Mesodermal cell (in vitro differentiated cells): ENCODE measurements at regions not wholly inside any gene's neighbourhood (a gene's known extent, or its start where the extent isn't known, plus 50 kb on each side); places are given as distances from the start of the nearest gene placed in this dataset.

Source experiments
- H3K27ac ChIP-seq: 2 replicates; pipeline ENCODE4 v1.7.0; 2013; ENCODE audit warnings: mild to moderate bottlenecking, low read depth, low read length, moderate library complexity; ENCODE audit not compliant: severe bottlenecking
- H3K36me3 ChIP-seq: 2 replicates; pipeline ENCODE4 v1.7.1; 2013; ENCODE audit warnings: mild to moderate bottlenecking, low read length, moderate library complexity; ENCODE audit not compliant: control insufficient read depth, insufficient read depth
- H3K4me1 ChIP-seq: one replicate; pipeline ENCODE4 v1.7.1; 2013; ENCODE audit warnings: mild to moderate bottlenecking, low read length; ENCODE audit not compliant: insufficient read depth, control insufficient read depth, poor library complexity, severe bottlenecking
- H3K4me3 ChIP-seq: 2 replicates; pipeline ENCODE4 v1.7.0; 2013; ENCODE audit warnings: low read length, control low read depth, mild to moderate bottlenecking; ENCODE audit not compliant: insufficient read depth, poor library complexity, severe bottlenecking; ENCODE audit errors: extremely low read depth
- H3K9me3 ChIP-seq: 2 replicates; pipeline ENCODE4 v1.7.1; 2013; ENCODE audit warnings: mild to moderate bottlenecking, low read length, moderate library complexity; ENCODE audit not compliant: control insufficient read depth
- WGBS, 2 experiments: methylation state at CpG; one replicate each; pipeline ENCODE4 v1.1.5; 2013; ENCODE audit warnings: missing lambda C conversion rate in 2 of 2; ENCODE audit not compliant: insufficient coverage in 2 of 2; 5-methylcytosine and 5-hydroxymethylcytosine counted together

DNA sequence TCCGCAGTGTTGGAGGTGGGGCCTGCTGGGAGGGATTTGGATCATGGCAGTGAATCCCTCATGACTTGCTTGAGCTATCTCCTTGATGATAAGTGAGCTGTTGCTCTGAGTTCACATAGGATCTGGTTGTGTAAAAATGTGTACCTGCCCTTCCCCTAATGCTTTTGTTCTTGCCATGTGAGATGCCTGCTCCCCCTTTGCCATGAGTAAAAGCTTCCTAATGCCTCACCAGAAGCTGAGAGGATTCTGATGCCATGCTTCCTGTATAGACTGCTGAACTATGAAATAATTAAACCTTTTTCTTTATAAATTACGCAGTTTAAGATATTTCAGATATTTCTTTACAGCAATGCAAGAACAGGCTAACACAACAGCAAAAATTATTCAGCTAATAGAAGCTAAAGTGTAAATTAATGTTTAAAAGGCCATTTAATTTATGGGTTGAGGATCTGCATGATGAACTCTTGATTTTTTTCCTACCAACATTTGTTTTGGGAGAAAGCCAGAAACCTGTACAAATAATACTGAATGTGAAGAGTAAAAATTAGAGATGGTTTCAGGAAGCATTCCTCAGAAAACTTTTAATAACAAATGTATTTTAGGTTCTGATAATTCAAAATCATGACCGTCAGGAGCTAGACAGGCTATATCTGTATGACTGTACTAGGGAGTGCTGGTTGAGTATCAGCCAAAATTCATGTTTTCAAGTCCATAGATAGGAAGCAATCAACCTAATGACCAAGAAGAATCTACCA, 177.5 kb upstream of the GRIA4 start:
- no peaks in the 10 kb centered on the region for H3K9me3 ChIP-seq
- no peaks in the 10 kb centered on the region for H3K4me1 ChIP-seq
- H3K36me3 ChIP-seq = no peaks in the 10 kb centered on the region
- no peak overlapping the region for H3K4me3 ChIP-seq
- H3K27ac ChIP-seq = no peak overlapping the region
- WGBS, 2 experiments = no CpG with 5 or more reads among the region's 3 CpGs

DNA sequence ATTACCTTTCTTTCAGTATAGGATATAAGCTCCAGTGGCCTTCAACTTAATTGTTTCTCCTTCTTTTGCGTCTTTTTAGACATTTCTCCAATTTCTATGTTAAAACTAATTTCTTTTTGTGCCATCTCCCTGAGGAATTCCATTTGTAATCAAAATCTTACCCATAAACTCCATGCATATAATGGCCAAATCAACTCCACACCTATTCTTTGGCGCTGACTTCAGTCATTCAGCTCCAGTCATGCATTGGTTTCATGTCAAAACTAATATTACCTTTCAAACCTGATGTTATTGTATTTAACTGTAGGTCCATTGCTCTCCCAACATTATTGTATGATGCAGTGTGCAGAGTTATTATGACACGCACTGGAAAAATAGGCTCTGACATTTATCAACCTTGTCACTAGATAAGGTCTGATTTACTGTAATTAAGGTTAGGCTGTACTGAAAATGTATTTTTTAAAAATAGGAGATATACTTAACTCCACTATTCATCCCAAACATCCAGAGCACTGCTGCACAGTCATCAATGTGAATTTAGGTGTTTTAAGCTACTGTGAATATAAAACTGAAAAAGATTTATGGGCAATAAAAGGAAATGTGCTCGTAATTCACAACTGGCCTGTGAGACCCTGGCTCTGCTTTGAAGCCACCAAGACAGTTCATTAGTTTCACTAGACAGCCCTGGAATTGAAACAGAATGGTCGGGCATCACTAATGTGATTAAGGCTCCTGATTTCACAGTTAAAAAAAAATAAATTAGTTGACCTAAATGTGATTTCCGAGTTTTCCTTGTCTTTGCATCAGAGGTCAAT, 180.6 kb upstream of the GRIA4 start:
- WGBS, 2 experiments = 76 to 87% methylated on average over 3 of the region's 6 CpGs
- H3K4me3 ChIP-seq = no peak overlapping the region
- H3K36me3 ChIP-seq = no peaks in the 10 kb centered on the region
- H3K4me1 ChIP-seq = no peaks in the 10 kb centered on the region
- no peaks in the 10 kb centered on the region for H3K9me3 ChIP-seq
- H3K27ac ChIP-seq = no peak overlapping the region

DNA sequence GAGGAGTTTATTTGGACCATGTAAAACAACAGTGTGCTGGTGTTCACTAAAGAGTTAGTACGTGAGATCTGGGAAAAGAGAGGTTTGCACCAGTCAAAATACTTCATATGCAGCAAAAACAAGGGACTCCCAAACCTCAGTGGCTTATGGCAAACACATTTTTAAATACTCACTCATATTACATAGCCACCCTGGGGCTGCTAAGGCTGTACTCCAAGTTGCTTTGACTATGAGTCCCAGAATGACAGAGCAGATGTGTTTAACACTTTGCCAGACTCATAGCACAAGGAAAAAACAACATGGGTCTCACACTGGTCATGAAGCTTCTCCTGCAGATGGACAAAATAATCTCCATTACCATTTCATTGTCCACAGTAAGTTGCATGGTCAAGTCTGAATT, 202.8 kb upstream of the GRIA4 start:
- H3K4me1 ChIP-seq = no peaks in the 10 kb centered on the region
- H3K27ac ChIP-seq = no peak overlapping the region
- WGBS, 2 experiments = 71% methylated on average over 1 of the region's 1 CpG; no CpG with 5 or more reads in 1 of the 2 experiments
- H3K36me3 ChIP-seq = no peaks in the 10 kb centered on the region
- no peak overlapping the region for H3K4me3 ChIP-seq
- H3K9me3 ChIP-seq = no peaks in the 10 kb centered on the region

DNA sequence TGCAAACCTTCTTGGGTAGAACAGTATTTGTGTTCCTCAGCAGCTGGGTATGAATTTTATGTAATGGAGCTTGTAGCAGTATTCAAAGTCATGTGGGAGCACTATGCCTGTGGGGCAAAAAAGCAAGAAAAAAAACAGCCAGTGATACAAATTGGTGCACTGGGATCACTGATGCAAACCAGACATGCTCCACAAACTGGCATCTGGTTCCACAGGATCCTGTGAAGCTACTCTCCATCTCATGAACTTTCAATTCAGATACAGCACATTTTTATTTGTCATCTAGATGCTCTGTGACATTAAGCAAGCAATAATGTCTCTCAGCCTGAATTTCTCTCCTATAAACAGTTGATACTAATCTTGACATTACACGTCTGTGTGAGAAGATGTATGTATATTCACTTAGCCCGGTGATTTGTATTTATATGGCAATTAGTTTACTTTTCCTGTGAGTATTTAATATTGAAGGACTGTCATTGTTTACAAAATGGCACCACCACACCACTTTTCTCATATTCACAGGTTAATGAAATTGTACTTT, 208.5 kb upstream of the GRIA4 start:
- Histone ChIP-seq H3K27ac (no peak overlapping the region), H3K4me3 (no peak overlapping the region), H3K36me3 (no peaks in the 10 kb centered on the region), H3K9me3 (no peaks in the 10 kb centered on the region), H3K4me1 (no peaks in the 10 kb centered on the region)
- no CpG with 5 or more reads among the region's 2 CpGs for WGBS, 2 experiments

DNA sequence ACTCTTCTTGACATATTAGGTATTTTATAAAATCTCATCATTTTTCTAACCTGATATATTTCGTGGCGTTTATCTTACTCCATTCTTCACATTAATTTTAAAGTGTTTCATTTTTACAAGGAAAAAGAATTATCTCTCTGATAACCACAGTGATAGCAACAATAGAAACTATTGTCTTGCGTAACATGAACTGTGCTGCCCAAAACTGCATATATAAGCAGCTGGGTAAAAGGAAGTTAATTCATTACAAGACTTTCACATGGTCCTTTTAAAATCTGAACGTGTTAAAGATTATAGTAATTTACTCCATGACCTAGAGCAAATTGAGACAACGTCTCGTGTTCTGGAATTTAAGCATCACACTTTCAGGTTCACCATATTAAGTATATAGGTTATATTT, 210.4 kb upstream of the GRIA4 start:
- Histone ChIP-seq H3K36me3 (no peaks in the 10 kb centered on the region), H3K9me3 (no peaks in the 10 kb centered on the region), H3K27ac (no peak overlapping the region), H3K4me1 (no peaks in the 10 kb centered on the region), H3K4me3 (no peak overlapping the region)
- WGBS, 2 experiments = no CpG with 5 or more reads among the region's 6 CpGs

DNA sequence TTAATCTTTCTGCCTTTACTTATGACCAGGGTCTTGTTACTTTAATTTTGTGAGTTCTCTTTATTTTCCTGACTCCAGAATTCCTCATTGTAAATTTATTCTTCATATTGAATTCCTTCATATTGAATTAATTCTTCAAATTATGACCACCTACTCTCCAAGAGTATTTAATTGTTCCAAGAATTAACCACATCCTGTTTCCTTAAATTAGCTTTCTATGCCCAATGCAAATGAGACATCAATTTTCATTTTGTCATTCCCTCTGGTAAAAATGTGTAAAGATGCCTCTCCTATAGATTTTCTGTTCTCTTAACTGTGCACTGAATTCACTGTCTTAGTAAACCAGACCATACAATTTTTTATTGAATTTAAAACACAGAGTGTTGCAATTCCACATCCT, 211.2 kb upstream of the GRIA4 start:
- no peak overlapping the region for H3K4me3 ChIP-seq
- no peaks in the 10 kb centered on the region for H3K4me1 ChIP-seq
- H3K9me3 ChIP-seq = no peaks in the 10 kb centered on the region
- no peak overlapping the region for H3K27ac ChIP-seq
- no peaks in the 10 kb centered on the region for H3K36me3 ChIP-seq

DNA sequence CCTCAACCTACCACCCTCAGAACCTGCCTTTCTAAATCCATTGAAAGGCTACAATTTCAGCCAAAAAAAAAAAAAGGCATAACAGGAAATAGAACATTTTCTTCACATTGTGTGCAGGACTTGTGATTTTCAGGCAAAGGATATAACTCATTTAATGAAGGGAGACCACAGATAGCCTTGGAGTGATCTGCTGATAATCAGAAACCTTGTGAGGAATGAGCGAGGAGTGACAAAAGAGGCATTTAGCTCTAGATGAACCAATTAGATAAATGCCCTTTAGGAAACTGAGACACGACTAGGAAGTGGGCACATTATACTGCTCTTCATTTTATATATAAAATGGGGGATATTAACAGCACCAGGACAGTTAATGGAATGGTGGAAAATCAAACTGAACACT, 216.5 kb upstream of the GRIA4 start:
- Histone ChIP-seq H3K27ac (no peak overlapping the region), H3K4me1 (peaks cover 6% of the 10 kb centered on the region), H3K4me3 (no peak overlapping the region), H3K36me3 (no peaks in the 10 kb centered on the region), H3K9me3 (no peaks in the 10 kb centered on the region)
- WGBS, 2 experiments = 100% methylated on average over 1 of the region's 2 CpGs

DNA sequence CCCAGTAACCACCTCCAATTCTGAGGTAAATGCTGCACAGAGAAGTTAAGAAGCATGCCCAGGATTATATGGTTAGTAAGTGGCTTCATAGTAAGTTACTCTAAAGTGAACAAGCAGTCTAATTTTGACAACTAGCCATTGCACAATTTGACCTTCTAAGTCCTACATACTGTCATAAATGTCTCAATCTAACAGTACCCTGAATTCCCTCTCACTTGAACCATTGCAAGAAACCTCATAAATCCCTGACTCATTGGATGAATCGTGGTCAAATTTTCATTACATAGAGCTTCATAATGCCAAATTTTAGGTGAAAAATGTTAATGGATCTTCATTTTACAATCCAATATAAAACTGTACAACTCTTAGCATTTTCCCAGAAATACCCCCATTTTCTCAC, 217.3 kb upstream of the GRIA4 start:
- peaks cover 6% of the 10 kb centered on the region for H3K4me1 ChIP-seq
- 80% methylated on average over 1 of the region's 1 CpG; no CpG with 5 or more reads in 1 of the 2 experiments for WGBS, 2 experiments
- H3K36me3 ChIP-seq = no peaks in the 10 kb centered on the region
- H3K27ac ChIP-seq = no peak overlapping the region
- H3K4me3 ChIP-seq = no peak overlapping the region
- H3K9me3 ChIP-seq = no peaks in the 10 kb centered on the region

DNA sequence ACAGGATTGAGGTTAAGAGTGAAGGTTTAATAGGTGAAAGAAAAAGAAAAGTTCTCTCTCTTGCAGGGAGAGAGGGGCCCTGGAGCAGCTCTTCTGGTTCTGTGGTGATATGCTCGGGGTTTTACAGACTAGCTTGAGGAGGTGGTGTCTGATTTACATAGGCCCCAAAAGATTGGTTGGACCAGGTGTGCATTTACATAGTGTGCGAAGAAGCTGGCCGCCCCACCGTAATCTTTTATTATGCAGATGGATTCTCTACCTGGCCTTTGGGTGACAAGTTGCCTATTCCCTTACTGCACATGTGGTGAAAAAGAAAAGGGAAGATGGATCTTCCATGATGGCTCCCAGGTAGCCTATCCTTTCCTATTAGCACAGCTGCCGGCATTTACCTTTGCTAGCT, 219.9 kb upstream of the GRIA4 start:
- peaks cover 6% of the 10 kb centered on the region for H3K4me1 ChIP-seq
- no peak overlapping the region for H3K4me3 ChIP-seq
- no peaks in the 10 kb centered on the region for H3K36me3 ChIP-seq
- 60 to 95% methylated on average over 1 to 2 of the region's 5 CpGs for WGBS, 2 experiments
- no peak overlapping the region for H3K27ac ChIP-seq
- no peaks in the 10 kb centered on the region for H3K9me3 ChIP-seq

DNA sequence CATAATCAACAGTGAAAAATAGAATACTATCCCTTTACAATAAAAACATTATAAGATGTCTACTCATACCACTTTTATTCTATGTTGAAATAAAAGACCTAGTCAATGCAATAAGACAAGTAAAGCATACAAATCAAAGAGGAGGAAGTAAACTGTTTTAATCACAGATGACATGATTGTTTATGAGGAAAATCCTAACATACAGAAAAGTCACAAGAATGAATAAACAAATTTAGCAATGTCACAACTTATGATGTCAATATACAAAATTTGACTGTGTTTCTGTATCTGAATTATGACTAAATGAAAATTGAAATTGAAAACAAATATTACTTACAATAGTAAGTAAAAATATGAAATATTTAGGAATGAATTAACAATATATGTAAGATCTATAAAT, 221.9 kb upstream of the GRIA4 start:
- Histone ChIP-seq H3K4me1 (peaks cover under 1% of the 10 kb centered on the region), H3K27ac (no peak overlapping the region), H3K9me3 (no peaks in the 10 kb centered on the region), H3K4me3 (no peak overlapping the region), H3K36me3 (no peaks in the 10 kb centered on the region)

DNA sequence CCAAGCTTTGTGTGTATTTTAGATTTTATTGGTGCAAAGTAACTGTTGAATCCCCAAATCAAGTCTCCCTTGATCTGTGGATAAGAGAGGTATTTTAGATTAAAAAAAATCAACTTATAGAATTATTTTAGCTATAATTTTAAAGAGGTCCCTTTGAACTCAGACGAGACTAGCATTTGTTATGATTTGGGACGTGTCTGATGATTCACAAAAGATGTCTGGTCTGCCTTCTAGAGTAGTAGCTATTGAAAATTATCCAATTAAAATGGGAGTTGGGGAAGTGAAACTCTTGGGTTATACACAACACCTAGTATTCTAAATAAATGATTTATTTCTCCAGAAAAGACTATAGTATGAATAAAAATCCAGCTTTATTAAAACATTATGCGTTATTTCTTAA, 227.9 kb upstream of the GRIA4 start:
- Histone ChIP-seq H3K4me3 (no peak overlapping the region), H3K36me3 (no peaks in the 10 kb centered on the region), H3K9me3 (no peaks in the 10 kb centered on the region), H3K27ac (no peak overlapping the region), H3K4me1 (no peaks in the 10 kb centered on the region)
- no CpG with 5 or more reads among the region's 3 CpGs for WGBS, 2 experiments
